Femur (tissue), 1 donor: ENCODE measurements at regions not wholly inside any gene's neighbourhood (a gene's known extent, or its start where the extent isn't known, plus 50 kb on each side); places are given as distances from the start of the nearest gene placed in this dataset.
"Not testable (repeated sequence)": the region's sequence is repeated elsewhere in the genome, so short reads cannot be mapped to it uniquely, and the experiment has no call there.

Experiments used
- DNase-seq: peaks from one replicate; pipeline ENCODE4 v3.0.0-alpha.2; 2017

- no peak for DNase-seq
These were observed 1407.7 kb downstream of the LRFN5 start for GRCh38 chr14:43014338-43014737.

GRCh38 chr14:43012817-43013216 is 1406.1 kb downstream of the LRFN5 start:
- DNase-seq = no peak

DNA sequence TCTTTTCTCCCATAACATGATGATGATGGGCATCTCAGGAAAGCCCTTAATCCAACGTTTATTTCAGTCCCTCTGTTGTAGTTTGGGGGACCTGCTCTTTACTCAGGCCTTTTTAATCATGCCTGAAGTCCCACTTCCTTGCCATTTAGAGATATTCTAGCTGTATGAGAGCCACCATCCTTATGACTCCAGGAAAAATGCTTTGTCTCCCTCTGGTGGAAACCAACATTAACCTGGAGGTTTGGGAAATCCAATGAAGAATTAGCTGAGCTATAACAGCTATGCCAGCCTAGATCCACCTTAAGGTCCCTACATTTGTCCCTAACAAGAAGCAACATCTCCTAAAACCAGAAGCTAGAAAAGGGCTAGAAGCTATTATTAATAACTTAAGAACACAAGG is 1399.1 kb downstream of the LRFN5 start:
- no peak for DNase-seq

- DNase-seq = no peak
These were observed 1397.2 kb downstream of the LRFN5 start for GRCh38 chr14:43003845-43004244.

DNA sequence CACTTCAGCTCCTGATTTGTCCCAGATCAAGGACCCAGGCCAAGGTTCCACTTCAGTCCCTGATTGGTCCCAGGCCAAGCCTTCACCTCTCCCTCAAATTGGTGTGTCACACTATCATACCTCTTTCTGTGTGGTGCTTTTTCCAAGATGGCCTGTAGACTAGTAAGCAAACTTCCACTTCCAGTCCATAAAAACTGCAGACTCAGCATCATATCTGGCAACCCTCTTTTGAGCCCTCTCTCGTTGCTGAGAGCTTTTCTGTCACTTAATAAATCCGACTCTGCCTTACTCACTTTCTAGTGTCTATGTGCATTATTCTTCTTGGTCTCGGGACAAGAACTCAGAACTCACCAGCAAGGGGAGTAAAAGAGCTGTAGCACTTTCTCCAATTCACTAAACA is 1395.1 kb downstream of the LRFN5 start:
- no peak for DNase-seq

DNA sequence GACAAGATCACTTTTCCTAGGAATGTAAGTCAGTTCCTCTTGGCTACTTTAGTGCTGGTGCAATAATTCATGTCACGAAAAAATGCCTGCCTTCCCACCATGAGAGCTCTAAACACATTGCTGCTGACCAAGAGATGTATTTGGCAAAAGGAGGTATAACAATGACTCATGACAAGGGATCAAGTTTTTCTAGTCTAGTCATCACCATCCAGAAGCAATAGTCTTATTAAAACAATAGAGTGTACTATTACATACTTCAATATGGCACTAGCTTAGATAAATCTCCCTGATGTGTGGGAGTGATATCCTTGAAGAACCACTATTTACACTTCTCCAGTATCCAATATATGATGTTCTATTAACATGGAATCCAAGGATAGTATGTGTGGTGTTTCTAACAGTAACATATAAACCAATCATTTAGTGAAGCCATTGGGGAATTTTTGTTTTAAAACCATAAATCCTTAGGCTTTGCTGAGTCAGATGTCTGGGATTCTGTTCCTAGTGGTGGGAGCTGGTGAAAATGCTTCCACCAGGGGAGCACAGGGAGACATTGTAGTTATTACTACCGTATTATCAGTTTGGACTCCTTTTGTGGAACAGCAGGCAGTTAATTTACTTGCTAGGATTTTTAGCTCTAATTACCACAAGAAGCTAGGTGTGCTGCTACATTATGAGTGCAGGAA is 1387.5 kb downstream of the LRFN5 start:
- DNase-seq = no peak

- DNase-seq = no peak
These were observed 1386.3 kb downstream of the LRFN5 start for GRCh38 chr14:42992930-42993329.

- no peak for DNase-seq
These were observed 1373.7 kb downstream of the LRFN5 start for GRCh38 chr14:42980419-42980818.

DNA sequence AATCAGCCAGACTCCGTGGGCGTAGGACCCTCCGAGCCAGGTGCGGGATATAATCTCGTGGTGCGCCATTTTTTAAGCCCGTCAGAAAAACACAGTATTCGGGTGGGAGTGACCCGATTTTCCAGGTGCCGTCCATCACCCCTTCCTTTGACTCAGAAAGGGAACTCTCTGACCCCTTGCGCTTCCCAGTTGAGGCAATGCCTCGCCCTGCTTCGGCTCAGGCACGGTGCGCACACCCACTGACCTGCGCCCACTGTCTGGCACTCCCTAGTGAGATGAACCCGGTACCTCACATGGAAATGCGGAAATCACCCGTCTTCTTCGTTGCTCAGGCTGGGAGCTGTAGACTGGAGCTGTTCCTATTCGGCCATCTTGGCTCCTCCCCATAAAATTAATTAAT is 1366.5 kb downstream of the LRFN5 start:
- DNase-seq = not testable (repeated sequence)

GRCh38 chr14:42965512-42965911 is 1358.8 kb downstream of the LRFN5 start:
- DNase-seq = no peak

DNA sequence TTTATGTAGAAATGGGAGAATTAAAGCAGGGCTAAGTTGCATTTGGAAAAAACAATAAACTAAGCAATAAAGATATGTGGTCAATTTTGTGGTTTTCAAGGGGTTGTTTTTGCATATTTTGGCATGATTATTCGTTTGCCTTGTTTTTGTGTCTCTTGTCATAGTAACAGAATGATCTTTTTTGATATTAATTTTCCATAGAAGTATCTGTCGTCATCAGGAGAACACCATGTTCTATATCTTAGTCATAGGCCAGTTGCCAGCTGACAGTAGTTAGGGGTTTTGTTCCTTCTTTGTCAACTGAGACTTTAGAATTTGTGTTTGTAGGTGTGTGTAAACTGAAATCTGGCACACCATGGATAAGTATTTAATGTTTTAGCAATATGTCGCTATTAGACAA is 1354.8 kb downstream of the LRFN5 start:
- no peak for DNase-seq

DNA sequence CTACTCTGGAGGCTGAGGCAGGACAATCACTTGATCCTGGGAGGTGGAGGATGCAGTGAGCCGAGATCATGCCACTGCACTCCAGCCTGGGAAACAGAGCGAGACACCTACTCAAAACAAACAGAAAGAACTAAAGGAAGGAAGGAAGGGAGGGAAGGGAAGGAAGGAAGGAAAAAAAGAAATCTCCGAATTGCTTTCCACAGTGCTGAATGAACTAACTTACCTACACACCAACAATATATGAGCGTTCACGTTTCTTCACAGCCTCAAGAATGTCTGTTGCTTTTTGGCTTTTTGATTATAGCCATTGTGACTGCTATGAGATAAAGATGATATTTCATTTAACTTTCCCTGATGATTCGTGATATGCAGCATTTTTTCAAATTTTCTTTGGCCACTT is 1343.7 kb downstream of the LRFN5 start:
- DNase-seq = no peak

- no peak for DNase-seq
These were observed 1341.3 kb downstream of the LRFN5 start for GRCh38 chr14:42947991-42948390.

DNA sequence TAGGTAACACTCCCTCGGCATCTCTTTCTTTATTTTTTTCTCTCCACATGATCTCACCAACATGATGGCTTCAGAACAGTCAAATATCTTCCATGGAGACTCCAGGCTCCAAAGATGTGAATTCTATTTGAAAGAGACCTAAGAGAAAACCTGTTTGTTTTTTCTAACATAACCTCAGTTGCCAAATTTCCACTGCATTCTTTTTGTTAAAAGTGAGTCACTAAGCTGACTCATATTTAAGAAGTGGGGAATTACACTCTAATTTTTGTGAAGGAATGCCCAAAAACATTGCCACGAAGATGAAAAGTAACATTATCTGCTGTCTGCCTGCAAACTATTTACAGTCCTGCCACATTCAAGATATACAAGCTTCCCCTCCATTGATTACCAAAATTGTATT is 1337.6 kb downstream of the LRFN5 start:
- no peak for DNase-seq

GRCh38 chr14:42931308-42931707 is 1324.6 kb downstream of the LRFN5 start:
- DNase-seq = no peak

DNA sequence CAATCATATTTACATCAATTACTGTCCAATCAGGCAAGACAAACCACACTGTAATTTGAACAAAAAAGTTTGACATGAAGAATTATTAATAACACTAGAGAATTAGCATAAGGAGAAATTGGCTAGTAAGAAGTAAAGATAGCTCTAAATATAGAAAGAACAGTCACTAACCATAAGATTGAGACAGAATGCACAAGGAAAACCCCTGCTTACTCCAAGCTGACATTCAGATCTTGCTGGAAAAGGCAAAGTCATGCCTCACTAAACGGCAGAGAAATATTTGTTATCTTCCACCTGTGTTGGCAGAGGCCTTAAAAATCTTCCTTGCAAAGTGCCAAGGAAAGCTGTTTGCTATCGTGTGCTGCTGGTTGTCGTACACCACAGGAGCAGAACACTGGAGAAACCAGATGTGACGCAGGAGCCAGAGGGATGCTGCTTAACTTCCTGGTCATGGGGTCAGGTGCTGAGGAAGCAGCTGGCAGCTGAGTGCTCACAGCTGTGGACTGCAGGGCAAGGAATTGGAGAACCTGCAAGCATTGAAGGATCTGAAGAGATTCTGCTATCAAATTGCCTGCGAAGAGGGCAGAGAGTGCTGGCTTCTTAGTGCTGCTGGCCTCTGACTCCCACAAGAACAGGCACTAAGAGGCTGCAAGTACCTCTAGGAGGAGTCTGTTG is 1323.3 kb downstream of the LRFN5 start:
- DNase-seq = peak; percentile 52

DNA sequence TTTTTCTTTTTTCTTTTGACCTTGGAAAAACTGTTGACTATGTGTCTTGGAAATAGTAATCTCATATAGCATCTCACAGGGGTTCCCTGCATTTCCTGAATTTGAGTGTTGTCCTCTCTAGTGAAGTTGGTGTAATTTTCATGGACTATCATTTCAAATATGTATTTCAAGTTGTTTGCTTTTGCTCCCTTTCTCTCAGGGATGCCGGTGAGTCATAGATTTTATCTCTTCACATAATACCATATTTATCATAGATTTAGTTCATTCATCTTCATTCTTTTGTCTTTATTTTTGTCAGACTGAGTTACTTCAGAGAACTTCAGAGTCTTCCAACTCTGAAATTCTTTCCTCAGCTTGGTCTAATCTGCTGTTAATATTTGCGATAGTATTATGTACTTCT is 1320.6 kb downstream of the LRFN5 start:
- no peak for DNase-seq

DNA sequence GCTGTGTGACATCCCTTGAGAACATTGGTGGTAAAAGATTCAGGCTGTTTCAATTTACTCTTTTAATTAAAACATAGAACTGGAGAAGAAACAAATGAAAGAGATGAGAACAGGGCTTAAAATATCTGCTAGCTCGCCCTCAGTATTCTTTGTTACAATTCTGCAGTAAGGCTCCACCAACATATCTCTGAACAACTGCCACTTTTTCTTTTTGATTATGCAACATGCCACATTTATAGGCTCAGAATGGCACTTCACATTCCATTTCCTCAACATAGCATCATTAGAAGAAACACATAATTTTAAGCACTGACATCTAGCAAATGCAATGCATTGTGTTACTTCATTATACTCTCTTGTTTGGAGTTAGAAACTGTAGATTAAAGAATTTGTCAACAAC is 1315.2 kb downstream of the LRFN5 start:
- DNase-seq = no peak

GRCh38 chr14:42918615-42919014 is 1311.9 kb downstream of the LRFN5 start:
- DNase-seq = no peak

GRCh38 chr14:42911642-42912041 is 1305.0 kb downstream of the LRFN5 start:
- DNase-seq = no peak

DNA sequence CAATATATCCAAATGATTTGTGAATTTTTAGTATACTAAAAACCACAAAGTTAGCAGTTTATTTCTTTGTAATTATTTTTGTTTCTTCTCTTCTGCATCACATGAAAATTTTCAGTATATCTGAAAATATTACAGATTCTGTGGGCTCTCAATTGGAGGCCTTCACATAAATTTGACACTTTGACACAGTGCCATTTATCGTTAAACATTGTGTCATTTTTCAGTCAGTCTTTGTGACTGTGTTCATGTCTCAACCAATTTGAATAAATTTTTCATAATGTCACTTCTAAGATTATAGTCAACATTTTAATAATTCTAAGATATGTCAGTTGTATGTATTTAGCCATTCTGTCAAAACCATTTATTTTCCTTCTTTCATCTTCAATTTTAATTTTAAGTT is 1303.0 kb downstream of the LRFN5 start:
- no peak for DNase-seq

- no peak for DNase-seq
These were observed 1286.5 kb downstream of the LRFN5 start for GRCh38 chr14:42893183-42893582.

- no peak for DNase-seq
These were observed 1277.4 kb downstream of the LRFN5 start for GRCh38 chr14:42884100-42884499.

DNA sequence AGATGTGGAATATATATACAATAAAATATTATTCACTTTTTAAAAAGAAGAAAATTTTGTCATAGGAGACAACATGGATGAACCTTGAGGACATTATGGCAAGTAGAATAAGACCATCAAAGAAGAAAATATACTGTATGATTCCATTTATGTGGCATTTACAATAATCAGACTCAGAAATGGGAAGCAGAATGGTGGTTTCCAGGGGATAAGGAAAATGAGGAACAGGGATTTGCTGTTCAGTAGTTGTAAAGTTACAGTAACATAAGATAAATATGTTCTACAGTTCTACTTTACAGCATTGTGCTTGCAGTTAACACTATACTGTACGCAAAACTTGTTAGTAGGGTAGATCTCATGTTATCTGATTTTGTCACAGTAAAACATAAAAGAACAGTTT is 1271.0 kb downstream of the LRFN5 start:
- no peak for DNase-seq

DNA sequence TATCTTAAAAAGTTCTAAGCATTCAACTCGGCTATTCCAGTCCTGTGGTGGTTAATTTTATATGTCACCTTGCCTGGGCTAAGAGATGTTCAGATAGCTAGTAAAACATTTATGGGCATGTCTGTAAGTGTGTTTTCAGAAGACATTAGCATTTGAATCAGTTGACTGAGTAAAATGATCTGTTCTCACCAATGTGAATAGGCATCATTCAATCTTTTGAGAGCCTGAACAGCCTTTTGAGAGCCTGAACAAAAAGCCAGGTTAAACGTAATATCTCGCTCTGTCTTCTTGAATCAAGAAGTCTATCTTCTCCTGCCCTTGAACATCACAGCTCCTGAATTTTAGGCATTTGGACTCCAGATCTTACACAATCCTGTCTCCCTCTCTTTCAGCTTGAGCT is 1266.1 kb downstream of the LRFN5 start:
- DNase-seq = no peak
